Lung (tissue), 11 donors: ENCODE measurements at regions not wholly inside any gene's neighbourhood (a gene's known extent, or its start where the extent isn't known, plus 50 kb on each side); places are given as distances from the start of the nearest gene placed in this dataset.

ENCODE experiments used
- ATAC-seq: fragments of 200-7000 bp; cut with Tn5 transposase; one replicate; pipeline ENCODE4 v1.9.1; 2020; ENCODE audit warnings: moderate number of reproducible peaks; ENCODE audit not compliant: insufficient read depth, low FRiP score
- DNase-seq, 3 donors: peaks; one replicate each; pipeline ENCODE4 v3.0.0-alpha.2; 2013 to 2017
- H3K27ac ChIP-seq, 2 donors: one replicate each; pipeline ENCODE4 v1.5.1; 2013; ENCODE audit warnings: mild to moderate bottlenecking in 2 of 2, moderate library complexity in 2 of 2, control low read depth in 1 of 2, inconsistent platforms in 1 of 2, low read depth in 1 of 2, low read length in 1 of 2
- H3K27me3 ChIP-seq, 3 donors: one replicate each; pipeline ENCODE4 v1.5.1; 2013; ENCODE audit warnings: low read length in 2 of 3; ENCODE audit not compliant: control insufficient read depth in 3 of 3, insufficient read depth in 3 of 3
- H3K36me3 ChIP-seq, 4 donors: one replicate each; pipeline ENCODE4 v1.5.1; 2013; ENCODE audit warnings: low read length in 4 of 4, mild to moderate bottlenecking in 1 of 4, moderate library complexity in 1 of 4; ENCODE audit not compliant: control insufficient read depth in 4 of 4, insufficient read depth in 4 of 4
- H3K4me1 ChIP-seq, 5 donors: one replicate each; pipeline ENCODE4 v1.5.1; 2013; ENCODE audit warnings: low read length in 5 of 5, mild to moderate bottlenecking in 2 of 5, moderate library complexity in 1 of 5; ENCODE audit not compliant: control insufficient read depth in 5 of 5, insufficient read depth in 5 of 5
- H3K4me3 ChIP-seq: one replicate; pipeline ENCODE4 v1.5.1; 2013; ENCODE audit warnings: mild to moderate bottlenecking, control low read depth, moderate library complexity
- H3K9ac ChIP-seq, 2 donors: one replicate each; pipeline ENCODE4 v1.5.1; 2013; ENCODE audit warnings: low read length in 2 of 2, control low read depth in 1 of 2; ENCODE audit not compliant: insufficient read depth in 1 of 2
- H3K9me3 ChIP-seq, 4 donors: one replicate each; pipeline ENCODE4 v1.5.1; 2013; ENCODE audit warnings: low read length in 3 of 4, mild to moderate bottlenecking in 1 of 4, moderate library complexity in 1 of 4; ENCODE audit not compliant: control insufficient read depth in 4 of 4, insufficient read depth in 3 of 4
- WGBS, 2 donors: extraction: QIAGEN DNeasy Blood & Tissue Kit; methylation state at CpG; one replicate each; pipeline ENCODE4 v1.1.7; 2013; 5-methylcytosine and 5-hydroxymethylcytosine counted together
- TF ChIP-seq, protein P1 (sequence below): IDR thresholded peaks from 2 replicates; pipeline ENCODE4 v1.5.1; 2012; ENCODE audit warnings: mild to moderate bottlenecking; ENCODE audit errors: control extremely low read depth, extremely low read depth
- donor health status: control.
- donor health status: control.
- donor health status: Bipolar disorder and iron deficiency.
- donor health status: healthy.
- donor health status: DM: yes; HTN: yes; CAD: no.

DNA sequence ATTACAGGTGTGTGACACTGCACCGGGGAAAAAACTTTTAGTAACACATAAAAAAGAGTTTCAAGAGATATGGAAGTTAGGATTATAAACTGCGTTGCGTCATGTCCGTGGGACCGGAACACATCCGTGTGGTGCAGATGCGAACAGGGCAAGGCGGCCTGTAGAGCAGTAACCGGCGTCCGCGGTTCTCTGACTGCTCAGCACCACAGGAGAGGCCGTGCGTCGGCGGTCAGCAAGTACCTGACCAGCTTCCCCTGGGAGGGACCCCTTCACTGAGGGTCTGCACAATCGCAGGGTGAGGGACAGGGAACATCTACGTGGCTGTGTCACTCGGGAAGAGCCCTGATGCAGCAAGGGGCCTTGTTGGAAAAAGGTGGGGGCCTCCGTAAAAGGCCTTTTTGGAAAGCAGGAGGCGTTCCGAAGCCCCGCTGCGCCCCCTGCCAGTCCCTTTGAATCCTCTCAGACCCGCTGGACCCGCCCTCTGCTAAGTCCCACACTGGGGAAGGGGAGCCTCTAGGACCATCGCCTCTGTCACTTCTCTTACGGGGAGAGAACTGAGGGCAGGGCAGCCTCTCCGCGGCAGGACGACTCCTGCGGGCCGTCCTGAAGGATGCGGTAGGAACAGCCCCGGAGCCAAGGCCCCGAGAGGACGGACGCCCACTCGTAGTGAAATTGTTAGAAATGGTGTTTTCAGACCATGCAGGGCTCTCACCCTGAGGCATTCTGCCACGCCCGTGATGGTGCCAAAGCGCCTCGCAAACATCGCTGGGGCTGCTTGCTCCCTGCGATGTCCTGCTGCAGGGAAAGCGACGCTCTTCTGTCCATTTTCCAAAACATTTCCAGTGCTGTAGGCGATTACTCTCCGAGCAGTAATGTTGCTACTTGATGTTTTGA lies 771.6 kb upstream of the COBL start:
- H3K9ac ChIP-seq: peak overlapping the region; percentile 7 to 14
- DNase-seq (peak; percentile 84 to 90 (median 89)), ATAC-seq (no peak)

DNA sequence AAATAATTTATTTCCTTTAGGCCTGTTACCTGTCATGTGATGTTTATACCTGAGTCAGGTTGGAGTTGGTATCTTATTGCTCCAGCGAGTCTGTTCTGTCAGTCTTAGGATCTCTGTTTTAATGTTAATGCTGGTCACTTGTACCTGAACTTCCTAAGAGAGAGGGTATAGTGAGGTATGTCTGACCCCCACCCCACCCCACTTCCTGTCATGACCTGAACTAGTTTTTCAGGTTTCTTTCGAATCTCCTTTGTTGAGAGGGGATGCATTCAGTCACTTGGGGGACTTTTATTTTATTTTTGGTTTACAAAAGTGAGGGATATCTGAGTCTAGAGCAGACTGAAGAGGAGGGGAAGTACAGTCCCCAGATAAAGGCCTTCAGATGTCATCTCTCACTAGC lies 769.0 kb upstream of the COBL start:
- 57 to 62% methylated on average over 2 of the region's 2 CpGs for WGBS, 2 donors
- Histone ChIP-seq H3K4me1 (peaks cover 0 to 6% (median 0%) of the 10 kb centered on the region in 5 donors), H3K9me3 (no peaks in the 10 kb centered on the region), H3K27me3 (no peaks in the 10 kb centered on the region), H3K9ac (no peak overlapping the region), H3K27ac (no peak overlapping the region), H3K4me3 (no peak overlapping the region), H3K36me3 (no peaks in the 10 kb centered on the region)
- DNase-seq (no peak), ATAC-seq (no peak)
- TF ChIP-seq, protein P1, sequence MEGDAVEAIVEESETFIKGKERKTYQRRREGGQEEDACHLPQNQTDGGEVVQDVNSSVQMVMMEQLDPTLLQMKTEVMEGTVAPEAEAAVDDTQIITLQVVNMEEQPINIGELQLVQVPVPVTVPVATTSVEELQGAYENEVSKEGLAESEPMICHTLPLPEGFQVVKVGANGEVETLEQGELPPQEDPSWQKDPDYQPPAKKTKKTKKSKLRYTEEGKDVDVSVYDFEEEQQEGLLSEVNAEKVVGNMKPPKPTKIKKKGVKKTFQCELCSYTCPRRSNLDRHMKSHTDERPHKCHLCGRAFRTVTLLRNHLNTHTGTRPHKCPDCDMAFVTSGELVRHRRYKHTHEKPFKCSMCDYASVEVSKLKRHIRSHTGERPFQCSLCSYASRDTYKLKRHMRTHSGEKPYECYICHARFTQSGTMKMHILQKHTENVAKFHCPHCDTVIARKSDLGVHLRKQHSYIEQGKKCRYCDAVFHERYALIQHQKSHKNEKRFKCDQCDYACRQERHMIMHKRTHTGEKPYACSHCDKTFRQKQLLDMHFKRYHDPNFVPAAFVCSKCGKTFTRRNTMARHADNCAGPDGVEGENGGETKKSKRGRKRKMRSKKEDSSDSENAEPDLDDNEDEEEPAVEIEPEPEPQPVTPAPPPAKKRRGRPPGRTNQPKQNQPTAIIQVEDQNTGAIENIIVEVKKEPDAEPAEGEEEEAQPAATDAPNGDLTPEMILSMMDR: no peak

More for the DNA sequence above, 771.6 kb upstream of the COBL start:
- Histone ChIP-seq H3K4me3 (no peak overlapping the region), H3K36me3 (no peaks in the 10 kb centered on the region), H3K27ac (no peak overlapping the region), H3K4me1 (peaks cover 0 to 27% (median 0%) of the 10 kb centered on the region in 5 donors), H3K9me3 (no peaks in the 10 kb centered on the region), H3K27me3 (no peaks in the 10 kb centered on the region)
- 14 to 18% methylated on average over 49 of the region's 49 CpGs for WGBS, 2 donors
- TF ChIP-seq, protein P1: no peak

DNA sequence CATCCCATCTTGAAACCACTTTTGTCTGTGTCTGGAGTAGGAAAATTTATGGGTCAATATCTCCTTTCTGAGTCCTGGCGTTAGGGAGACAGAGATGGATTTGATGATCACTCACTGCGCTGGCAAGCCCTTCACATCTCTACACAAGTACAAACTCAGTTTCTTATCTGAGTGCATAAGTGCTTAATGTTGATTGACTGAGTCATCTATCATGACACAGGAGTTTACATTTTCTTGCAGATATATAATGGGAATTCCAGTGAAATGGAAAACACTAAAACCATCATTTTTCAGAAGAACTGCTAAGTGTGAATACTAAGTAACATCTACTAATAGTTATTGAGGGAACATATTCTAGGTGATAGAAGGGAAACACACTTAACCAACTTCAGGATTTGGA lies 763.9 kb upstream of the COBL start:
- Histone ChIP-seq H3K9me3 (peaks cover 0 to 5% (median under 1%) of the 10 kb centered on the region in 4 donors), H3K36me3 (no peaks in the 10 kb centered on the region), H3K4me1 (no peaks in the 10 kb centered on the region), H3K4me3 (no peak overlapping the region), H3K9ac (no peak overlapping the region), H3K27me3 (no peaks in the 10 kb centered on the region), H3K27ac (no peak overlapping the region)
- TF ChIP-seq, protein P1: no peak
- ATAC-seq (no peak), DNase-seq (no peak)
- WGBS, 2 donors: 29 to 52% methylated on average over 2 of the region's 2 CpGs

GRCh38 chr7:52079726-52080125 lies 763.1 kb upstream of the COBL start:
- Histone ChIP-seq H3K4me3 (no peak overlapping the region), H3K9ac (no peak overlapping the region), H3K27me3 (no peaks in the 10 kb centered on the region), H3K9me3 (peaks cover 0 to 5% (median under 1%) of the 10 kb centered on the region in 4 donors), H3K4me1 (no peaks in the 10 kb centered on the region), H3K27ac (no peak overlapping the region), H3K36me3 (no peaks in the 10 kb centered on the region)
- DNase-seq: no peak
- no peak for ATAC-seq
- TF ChIP-seq, protein P1: no peak
